GM12892 (cell line): ENCODE measurements at regions not wholly inside any gene's neighbourhood (a gene's known extent, or its start where the extent isn't known, plus 50 kb on each side); places are given as distances from the start of the nearest gene placed in this dataset.

Source experiments
- POLR2A ChIP-seq: IDR thresholded peaks from 2 replicates; pipeline ENCODE4 v1.6.1; 2011; ENCODE audit warnings: low read depth, low read length, control low read depth
- TAF1 ChIP-seq: IDR thresholded peaks from 2 replicates; pipeline ENCODE4 v1.6.1; 2011; ENCODE audit warnings: low read depth, mild to moderate bottlenecking, control low read depth, low read length, borderline replicate concordance

DNA sequence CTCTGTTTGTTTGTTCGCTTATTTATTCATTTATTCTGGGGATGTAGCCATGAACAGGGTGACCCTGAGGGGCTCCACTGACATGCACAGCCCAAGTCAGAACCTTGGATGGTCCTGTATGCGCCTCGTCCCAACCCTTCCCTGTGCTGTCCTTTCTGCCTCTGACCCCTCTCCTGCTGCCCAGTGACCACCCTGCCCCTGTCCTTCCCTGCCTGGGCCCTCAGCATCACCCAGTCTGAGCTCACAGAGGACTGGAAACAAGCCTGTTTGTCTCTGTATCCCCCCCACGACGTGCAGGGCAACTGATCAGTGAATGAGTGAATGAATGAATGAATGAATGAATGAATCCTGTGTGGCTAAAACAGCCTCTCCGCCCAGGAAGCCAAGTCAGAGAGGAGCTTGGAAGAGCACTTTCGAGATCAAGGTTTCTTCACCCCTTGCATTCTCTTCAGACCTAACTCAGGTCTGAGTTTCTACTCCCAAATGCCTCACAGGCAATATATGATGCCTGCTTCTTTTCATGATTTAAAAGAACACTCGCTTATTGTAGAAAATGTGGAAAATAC lies 157.7 kb downstream of the SMAD6 start:
- no peak for TF ChIP-seq POLR2A
- no peak for TF ChIP-seq TAF1
